Mesothelial cell of epicardium (in vitro differentiated cells): ENCODE measurements at regions not wholly inside any gene's neighbourhood (a gene's known extent, or its start where the extent isn't known, plus 50 kb on each side); places are given as distances from the start of the nearest gene placed in this dataset.

ENCODE experiments used
- DNase-seq, 2 experiments: peaks; one replicate each; pipeline ENCODE4 v3.0.0; 2021; ENCODE audit warnings: low spot score in 2 of 2; ENCODE audit not compliant: unreplicated experiment in 2 of 2
- H3K27ac Mint-ChIP-seq: 2 replicates; pipeline ENCODE4 v1.8.0; 2021; ENCODE audit warnings: mixed read lengths
- H3K27me3 Mint-ChIP-seq: 2 replicates; pipeline ENCODE4 v1.8.0; 2021; ENCODE audit warnings: low read depth, mixed read lengths
- H3K36me3 Mint-ChIP-seq: 2 replicates; pipeline ENCODE4 v1.8.0; 2021; ENCODE audit warnings: mixed read lengths
- H3K4me1 Mint-ChIP-seq: 2 replicates; pipeline ENCODE4 v1.8.0; 2021; ENCODE audit warnings: mixed read lengths
- H3K4me3 Mint-ChIP-seq: 2 replicates; pipeline ENCODE4 v1.8.0; 2021; ENCODE audit warnings: mild to moderate bottlenecking, moderate library complexity, mixed read lengths
- H3K9me3 Mint-ChIP-seq: 2 replicates; pipeline ENCODE4 v1.8.0; 2021; ENCODE audit warnings: mixed read lengths
- CTCF ChIP-seq: fragments of 200-600 bp; sonication (generic); IDR thresholded peaks from one replicate; pipeline ENCODE4 v1.5.0; 2021; ENCODE audit warnings: antibody characterized with exemption; ENCODE audit not compliant: unreplicated experiment

- DNase-seq = peak in 1 of 2 experiments; percentile 41
- Mint-ChIP-seq H3K27ac (peak overlapping the region; percentile 28), H3K9me3 (no peaks in the 10 kb centered on the region), H3K27me3 (peaks cover 71% of the 10 kb centered on the region), H3K4me3 (no peak overlapping the region), H3K4me1 (peaks cover 15% of the 10 kb centered on the region), H3K36me3 (no peaks in the 10 kb centered on the region)
- no peak for TF ChIP-seq CTCF
These were observed 283.6 kb downstream of the ADRA2A start for GRCh38 chr10:111360260-111360925.

GRCh38 chr10:111367531-111367930 lies 290.7 kb downstream of the ADRA2A start:
- peaks cover 7% of the 10 kb centered on the region for H3K4me1 Mint-ChIP-seq
- TF ChIP-seq CTCF = no peak
- H3K27ac Mint-ChIP-seq = no peak overlapping the region
- no peaks in the 10 kb centered on the region for H3K36me3 Mint-ChIP-seq
- H3K27me3 Mint-ChIP-seq = peaks cover 93% of the 10 kb centered on the region
- H3K9me3 Mint-ChIP-seq = no peaks in the 10 kb centered on the region
- no peak overlapping the region for H3K4me3 Mint-ChIP-seq
- no peak for DNase-seq

GRCh38 chr10:111370101-111370500 lies 293.3 kb downstream of the ADRA2A start:
- H3K27me3 Mint-ChIP-seq = peaks cover 95% of the 10 kb centered on the region
- no peaks in the 10 kb centered on the region for H3K36me3 Mint-ChIP-seq
- no peak for DNase-seq
- H3K9me3 Mint-ChIP-seq = no peaks in the 10 kb centered on the region
- H3K4me3 Mint-ChIP-seq = no peak overlapping the region
- no peak overlapping the region for H3K27ac Mint-ChIP-seq
- H3K4me1 Mint-ChIP-seq = peaks cover 7% of the 10 kb centered on the region
- TF ChIP-seq CTCF = no peak

GRCh38 chr10:111373696-111374095 lies 296.9 kb downstream of the ADRA2A start:
- Mint-ChIP-seq H3K36me3 (no peaks in the 10 kb centered on the region), H3K9me3 (no peaks in the 10 kb centered on the region), H3K27ac (no peak overlapping the region), H3K27me3 (peaks cover 96% of the 10 kb centered on the region), H3K4me1 (peaks cover 8% of the 10 kb centered on the region), H3K4me3 (no peak overlapping the region)
- no peak for DNase-seq
- no peak for TF ChIP-seq CTCF

GRCh38 chr10:111379534-111380187 lies 302.8 kb downstream of the ADRA2A start:
- Mint-ChIP-seq H3K9me3 (no peaks in the 10 kb centered on the region), H3K27me3 (peaks cover 88% of the 10 kb centered on the region)

More at GRCh38 chr10:111379534-111380187, 302.8 kb downstream of the ADRA2A start:
- TF ChIP-seq CTCF = no peak
- Mint-ChIP-seq H3K27ac (no peak overlapping the region), H3K4me3 (no peak overlapping the region), H3K36me3 (no peaks in the 10 kb centered on the region), H3K4me1 (peaks cover 11% of the 10 kb centered on the region)
- no peak for DNase-seq
